HEK293 (cell line): ENCODE measurements at regions not wholly inside any gene's neighbourhood (a gene's known extent, or its start where the extent isn't known, plus 50 kb on each side); places are given as distances from the start of the nearest gene placed in this dataset.

Source experiments
- CTCF ChIA-PET: fragments of 350-600 bp; formaldehyde crosslinking; extraction: SDS; loops from one replicate; lab custom pipeline; 2021; ENCODE audit warnings: antibody characterized with exemption; lab: Yijun Ruan, JAX
- POLR2A ChIA-PET: fragments of 300-600 bp; formaldehyde crosslinking; extraction: SDS; loops from one replicate; lab custom pipeline; 2020; ENCODE audit warnings: antibody characterized with exemption, inconsistent platforms; lab: Yijun Ruan, JAX
- H3K27ac ChIP-seq: fragments of 200-500 bp; sonication (Bioruptor generic); 2 replicates; pipeline ENCODE4 v1.5.1; 2014; ENCODE audit warnings: low read depth, low read length, control low read depth, inconsistent platforms; ENCODE audit errors: extremely low read depth
- H3K36me3 ChIP-seq, 2 experiments: fragments of 200-500 bp in 1 of 2; sonication (Bioruptor generic) in 1 of 2; 1 replicate in 1 of 2; 2 replicates in 1 of 2; pipeline ENCODE4 v1.5.1; 2014 to 2017; ENCODE audit warnings: inconsistent platforms in 2 of 2, low read length in 2 of 2; ENCODE audit not compliant: control insufficient read depth in 2 of 2, insufficient read depth in 1 of 2
- H3K4me1 ChIP-seq: fragments of 200-500 bp; sonication (Bioruptor generic); 2 replicates; pipeline ENCODE4 v1.5.1; 2014; ENCODE audit warnings: mild to moderate bottlenecking, low read length, inconsistent platforms; ENCODE audit not compliant: control insufficient read depth, insufficient read depth
- H3K4me3 ChIP-seq: 2 replicates; pipeline ENCODE4 v1.5.1; 2011; ENCODE audit warnings: low read depth, mild to moderate bottlenecking, control low read depth, low read length, moderate library complexity
- H3K9me3 ChIP-seq: fragments of 200-500 bp; sonication (Bioruptor generic); 2 replicates; pipeline ENCODE4 v1.5.1; 2014; ENCODE audit warnings: low read depth, low read length, inconsistent platforms; ENCODE audit not compliant: control insufficient read depth, insufficient read depth
- ATF2 ChIP-seq: fragments of 450-650 bp; formaldehyde crosslinking; IDR thresholded peaks from 2 replicates; pipeline ENCODE4 v1.5.1; 2016; ENCODE audit warnings: missing biosample characterization, missing genetic modification characterization, low read depth
- GLIS2 ChIP-seq: fragments of 450-650 bp; formaldehyde crosslinking; IDR thresholded peaks from 2 replicates; pipeline ENCODE4 v1.5.1; 2016; ENCODE audit warnings: missing biosample characterization, missing genetic modification characterization
- HOXA7 ChIP-seq: sonication (generic); formaldehyde crosslinking; IDR thresholded peaks from 2 replicates; pipeline ENCODE4 v1.8.1; 2022; ENCODE audit warnings: missing genetic modification reagents, borderline replicate concordance
- ZBTB21 ChIP-seq: fragments of 450-650 bp; formaldehyde crosslinking; IDR thresholded peaks from 2 replicates; pipeline ENCODE4 v1.5.1; 2017; ENCODE audit warnings: missing biosample characterization, missing genetic modification characterization
- ZNF112 ChIP-seq: fragments of 450-650 bp; formaldehyde crosslinking; IDR thresholded peaks from 2 replicates; pipeline ENCODE4 v1.5.0; 2017; ENCODE audit warnings: missing biosample characterization, missing genetic modification characterization
- ZNF157 ChIP-seq: fragments of 450-650 bp; formaldehyde crosslinking; IDR thresholded peaks from 2 replicates; pipeline ENCODE4 v1.5.1; 2016; ENCODE audit warnings: missing biosample characterization, missing genetic modification characterization
- ZNF18 ChIP-seq: fragments of 450-650 bp; formaldehyde crosslinking; IDR thresholded peaks from 2 replicates; pipeline ENCODE4 v1.5.1; 2016; ENCODE audit warnings: missing biosample characterization, missing genetic modification characterization
- ZNF19 ChIP-seq: fragments of 450-650 bp; formaldehyde crosslinking; IDR thresholded peaks from 2 replicates; pipeline ENCODE4; 2016; ENCODE audit warnings: missing biosample characterization, missing genetic modification characterization, low read depth
- ZNF223 ChIP-seq: fragments of 450-650 bp; formaldehyde crosslinking; IDR thresholded peaks from 2 replicates; pipeline ENCODE4 v1.5.1; 2016; ENCODE audit warnings: missing biosample characterization, missing genetic modification characterization
- ZNF335 ChIP-seq: fragments of 450-650 bp; formaldehyde crosslinking; conservative IDR thresholded peaks from 2 replicates; pipeline ENCODE4 v1.5.1; 2016; ENCODE audit warnings: missing biosample characterization, missing genetic modification characterization
- ZNF555 ChIP-seq: fragments of 450-650 bp; formaldehyde crosslinking; conservative IDR thresholded peaks from 2 replicates; pipeline ENCODE4 v1.5.1; 2017; ENCODE audit warnings: missing biosample characterization, mild to moderate bottlenecking, missing genetic modification characterization, inconsistent platforms
- ZNF664 ChIP-seq: fragments of 450-650 bp; formaldehyde crosslinking; IDR thresholded peaks from 2 replicates; pipeline ENCODE4 v1.5.1; 2016; ENCODE audit warnings: missing biosample characterization, missing genetic modification characterization
- ZNF677 ChIP-seq: fragments of 450-650 bp; IDR thresholded peaks from 2 replicates; pipeline ENCODE4 v1.5.0; 2018; ENCODE audit warnings: missing biosample characterization, mild to moderate bottlenecking, missing genetic modification characterization, moderate library complexity
- ZNF768 ChIP-seq: fragments of 450-650 bp; formaldehyde crosslinking; IDR thresholded peaks from 2 replicates; pipeline ENCODE4 v1.5.1; 2018; ENCODE audit warnings: missing biosample characterization, mild to moderate bottlenecking, missing genetic modification characterization
- ZNF791 ChIP-seq: fragments of 450-650 bp; formaldehyde crosslinking; IDR thresholded peaks from 2 replicates; pipeline ENCODE4 v1.5.1; 2016; ENCODE audit warnings: missing biosample characterization, missing genetic modification characterization
- ZNF830 ChIP-seq: fragments of 450-650 bp; IDR thresholded peaks from 2 replicates; pipeline ENCODE4 v1.5.0; 2018; ENCODE audit warnings: missing biosample characterization, missing genetic modification characterization, low read depth, mild to moderate bottlenecking, moderate library complexity
- ZNF843 ChIP-seq: fragments of 450-650 bp; formaldehyde crosslinking; IDR thresholded peaks from 2 replicates; pipeline ENCODE4 v1.5.1; 2016; ENCODE audit warnings: missing biosample characterization, missing genetic modification characterization
- TF ChIP-seq, protein P1 (sequence below): fragments of 450-650 bp; formaldehyde crosslinking; IDR thresholded peaks from 2 replicates; pipeline ENCODE4 v1.5.1; 2016; ENCODE audit warnings: missing biosample characterization, missing genetic modification characterization
- TF ChIP-seq, protein P2 (sequence below): fragments of 450-650 bp; formaldehyde crosslinking; IDR thresholded peaks from 2 replicates; pipeline ENCODE4 v1.5.1; 2016; ENCODE audit warnings: missing biosample characterization, missing genetic modification characterization
- TF ChIP-seq, protein P3 (sequence below): fragments of 450-650 bp; IDR thresholded peaks from 2 replicates; pipeline ENCODE4 v1.5.1; 2018; ENCODE audit warnings: missing biosample characterization, mild to moderate bottlenecking, missing genetic modification characterization

DNA sequence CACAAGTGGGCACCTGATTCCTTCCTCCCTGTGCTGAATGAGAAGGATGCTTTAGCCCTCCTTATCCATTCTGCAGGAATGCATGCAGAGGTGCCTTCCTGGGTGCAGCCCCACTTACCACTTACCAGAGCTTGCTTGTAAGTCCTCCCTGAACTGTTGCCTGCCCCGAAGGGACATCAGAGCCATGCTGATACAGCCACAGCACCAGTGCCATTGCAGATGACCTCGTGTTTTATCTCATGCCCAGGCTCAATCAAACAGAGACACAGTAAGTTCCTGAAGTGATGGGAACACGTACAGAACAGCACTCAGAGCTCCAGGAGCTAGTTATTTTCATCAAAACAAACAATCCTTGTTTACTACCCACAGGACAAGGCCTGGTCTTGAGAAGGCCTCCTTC lies 81.9 kb downstream of the ATP1A1 start:
- POLR2A ChIA-PET = no interaction called here
- TF ChIP-seq ZNF664 (no peak), ZNF223 (tag by site-specific recombination) (no peak), ZNF791 (no peak), ZNF18 (no peak), ZNF768 (no peak), ATF2 (tag by site-specific recombination) (no peak), ZNF830 (no peak), ZNF677 (tag by site-specific recombination) (no peak), ZNF112 (tag by site-specific recombination) (no peak), GLIS2 (tag by site-specific recombination) (no peak), ZNF19 (no peak), ZNF157 (tag by site-specific recombination) (no peak), ZBTB21 (tag by site-specific recombination) (no peak), ZNF555 (tag by site-specific recombination) (no peak), ZNF843 (tag by site-specific recombination) (no peak), HOXA7 (CRISPR knock-in tag) (no peak), ZNF335 (tag by site-specific recombination) (no peak)
- TF ChIP-seq, protein P1, sequence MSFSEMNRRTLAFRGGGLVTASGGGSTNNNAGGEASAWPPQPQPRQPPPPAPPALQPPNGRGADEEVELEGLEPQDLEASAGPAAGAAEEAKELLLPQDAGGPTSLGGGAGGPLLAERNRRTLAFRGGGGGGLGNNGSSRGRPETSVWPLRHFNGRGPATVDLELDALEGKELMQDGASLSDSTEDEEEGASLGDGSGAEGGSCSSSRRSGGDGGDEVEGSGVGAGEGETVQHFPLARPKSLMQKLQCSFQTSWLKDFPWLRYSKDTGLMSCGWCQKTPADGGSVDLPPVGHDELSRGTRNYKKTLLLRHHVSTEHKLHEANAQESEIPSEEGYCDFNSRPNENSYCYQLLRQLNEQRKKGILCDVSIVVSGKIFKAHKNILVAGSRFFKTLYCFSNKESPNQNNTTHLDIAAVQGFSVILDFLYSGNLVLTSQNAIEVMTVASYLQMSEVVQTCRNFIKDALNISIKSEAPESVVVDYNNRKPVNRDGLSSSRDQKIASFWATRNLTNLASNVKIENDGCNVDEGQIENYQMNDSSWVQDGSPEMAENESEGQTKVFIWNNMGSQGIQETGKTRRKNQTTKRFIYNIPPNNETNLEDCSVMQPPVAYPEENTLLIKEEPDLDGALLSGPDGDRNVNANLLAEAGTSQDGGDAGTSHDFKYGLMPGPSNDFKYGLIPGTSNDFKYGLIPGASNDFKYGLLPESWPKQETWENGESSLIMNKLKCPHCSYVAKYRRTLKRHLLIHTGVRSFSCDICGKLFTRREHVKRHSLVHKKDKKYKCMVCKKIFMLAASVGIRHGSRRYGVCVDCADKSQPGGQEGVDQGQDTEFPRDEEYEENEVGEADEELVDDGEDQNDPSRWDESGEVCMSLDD (tag by site-specific recombination) = no peak
- TF ChIP-seq, protein P2, sequence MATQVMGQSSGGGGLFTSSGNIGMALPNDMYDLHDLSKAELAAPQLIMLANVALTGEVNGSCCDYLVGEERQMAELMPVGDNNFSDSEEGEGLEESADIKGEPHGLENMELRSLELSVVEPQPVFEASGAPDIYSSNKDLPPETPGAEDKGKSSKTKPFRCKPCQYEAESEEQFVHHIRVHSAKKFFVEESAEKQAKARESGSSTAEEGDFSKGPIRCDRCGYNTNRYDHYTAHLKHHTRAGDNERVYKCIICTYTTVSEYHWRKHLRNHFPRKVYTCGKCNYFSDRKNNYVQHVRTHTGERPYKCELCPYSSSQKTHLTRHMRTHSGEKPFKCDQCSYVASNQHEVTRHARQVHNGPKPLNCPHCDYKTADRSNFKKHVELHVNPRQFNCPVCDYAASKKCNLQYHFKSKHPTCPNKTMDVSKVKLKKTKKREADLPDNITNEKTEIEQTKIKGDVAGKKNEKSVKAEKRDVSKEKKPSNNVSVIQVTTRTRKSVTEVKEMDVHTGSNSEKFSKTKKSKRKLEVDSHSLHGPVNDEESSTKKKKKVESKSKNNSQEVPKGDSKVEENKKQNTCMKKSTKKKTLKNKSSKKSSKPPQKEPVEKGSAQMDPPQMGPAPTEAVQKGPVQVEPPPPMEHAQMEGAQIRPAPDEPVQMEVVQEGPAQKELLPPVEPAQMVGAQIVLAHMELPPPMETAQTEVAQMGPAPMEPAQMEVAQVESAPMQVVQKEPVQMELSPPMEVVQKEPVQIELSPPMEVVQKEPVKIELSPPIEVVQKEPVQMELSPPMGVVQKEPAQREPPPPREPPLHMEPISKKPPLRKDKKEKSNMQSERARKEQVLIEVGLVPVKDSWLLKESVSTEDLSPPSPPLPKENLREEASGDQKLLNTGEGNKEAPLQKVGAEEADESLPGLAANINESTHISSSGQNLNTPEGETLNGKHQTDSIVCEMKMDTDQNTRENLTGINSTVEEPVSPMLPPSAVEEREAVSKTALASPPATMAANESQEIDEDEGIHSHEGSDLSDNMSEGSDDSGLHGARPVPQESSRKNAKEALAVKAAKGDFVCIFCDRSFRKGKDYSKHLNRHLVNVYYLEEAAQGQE (tag by site-specific recombination) = no peak
- TF ChIP-seq, protein P3, sequence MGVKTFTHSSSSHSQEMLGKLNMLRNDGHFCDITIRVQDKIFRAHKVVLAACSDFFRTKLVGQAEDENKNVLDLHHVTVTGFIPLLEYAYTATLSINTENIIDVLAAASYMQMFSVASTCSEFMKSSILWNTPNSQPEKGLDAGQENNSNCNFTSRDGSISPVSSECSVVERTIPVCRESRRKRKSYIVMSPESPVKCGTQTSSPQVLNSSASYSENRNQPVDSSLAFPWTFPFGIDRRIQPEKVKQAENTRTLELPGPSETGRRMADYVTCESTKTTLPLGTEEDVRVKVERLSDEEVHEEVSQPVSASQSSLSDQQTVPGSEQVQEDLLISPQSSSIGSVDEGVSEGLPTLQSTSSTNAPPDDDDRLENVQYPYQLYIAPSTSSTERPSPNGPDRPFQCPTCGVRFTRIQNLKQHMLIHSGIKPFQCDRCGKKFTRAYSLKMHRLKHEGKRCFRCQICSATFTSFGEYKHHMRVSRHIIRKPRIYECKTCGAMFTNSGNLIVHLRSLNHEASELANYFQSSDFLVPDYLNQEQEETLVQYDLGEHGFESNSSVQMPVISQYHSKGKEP = no peak
- TF ChIP-seq, all 188 proteins: peak for 0
- Histone ChIP-seq H3K36me3 (no peaks in the 10 kb centered on the region), H3K27ac (no peak overlapping the region), H3K9me3 (no peaks in the 10 kb centered on the region), H3K4me3 (no peak overlapping the region), H3K4me1 (no peaks in the 10 kb centered on the region)
- CTCF ChIA-PET = interaction anchor here (2.1 kb wide), 1 partner anchor 30 kb away, joined by 8 read pairs; no protein-coding TSS in a partner anchor
